ENCODE measurements at regions not wholly inside any gene's neighbourhood (a gene's known extent, or its start where the extent isn't known, plus 50 kb on each side); places are given as distances from the start of the nearest gene placed in this dataset.

- no peak overlapping the region for H3K27ac ChIP-seq
- TF ChIP-seq CTCF (conservative IDR thresholded peaks at IDR 0.05) (no peak), ZFX (IDR thresholded peaks at IDR 0.05) (no peak)
Measured at GRCh38 chr2:216775043-216775453, 79.7 kb upstream of the IGFBP5 start.

- TF ChIP-seq CTCF (conservative IDR thresholded peaks at IDR 0.05) (no peak), ZFX (IDR thresholded peaks at IDR 0.05) (no peak)
- no peak overlapping the region for H3K27ac ChIP-seq
Measured at GRCh38 chr2:216774620-216775019, 79.3 kb upstream of the IGFBP5 start.

GRCh38 chr2:216774180-216774579, 78.8 kb upstream of the IGFBP5 start:
- no peak overlapping the region for H3K27ac ChIP-seq
- no peak for TF ChIP-seq ZFX (IDR thresholded peaks at IDR 0.05)
- TF ChIP-seq CTCF (conservative IDR thresholded peaks at IDR 0.05) = no peak

- H3K27ac ChIP-seq = no peak overlapping the region
- TF ChIP-seq ZFX (IDR thresholded peaks at IDR 0.05) = no peak
- no peak for TF ChIP-seq CTCF (conservative IDR thresholded peaks at IDR 0.05)
Measured at GRCh38 chr2:216773072-216773471, 77.7 kb upstream of the IGFBP5 start.

GRCh38 chr2:216770717-216771116, 75.4 kb upstream of the IGFBP5 start:
- H3K27ac ChIP-seq = no peak overlapping the region
- TF ChIP-seq ZFX (IDR thresholded peaks at IDR 0.05) (no peak), CTCF (conservative IDR thresholded peaks at IDR 0.05) (no peak)

GRCh38 chr2:216770050-216770449, 74.7 kb upstream of the IGFBP5 start:
- no peak for TF ChIP-seq ZFX (IDR thresholded peaks at IDR 0.05)
- no peak for TF ChIP-seq CTCF (conservative IDR thresholded peaks at IDR 0.05)
- H3K27ac ChIP-seq = no peak overlapping the region

GRCh38 chr2:216769626-216770025, 74.3 kb upstream of the IGFBP5 start:
- TF ChIP-seq ZFX (IDR thresholded peaks at IDR 0.05) = no peak
- TF ChIP-seq CTCF (conservative IDR thresholded peaks at IDR 0.05) = no peak
- H3K27ac ChIP-seq = no peak overlapping the region

All from C4-2B (cell line).